GM18861 (cell line): ENCODE measurements at regions not wholly inside any gene's neighbourhood (a gene's known extent, or its start where the extent isn't known, plus 50 kb on each side); places are given as distances from the start of the nearest gene placed in this dataset.

Experiments
- ATAC-seq: cut with Tn5 transposase; IDR thresholded peaks from one replicate; pipeline ENCODE4 v1.9.1; 2021; ENCODE audit not compliant: unreplicated experiment

DNA sequence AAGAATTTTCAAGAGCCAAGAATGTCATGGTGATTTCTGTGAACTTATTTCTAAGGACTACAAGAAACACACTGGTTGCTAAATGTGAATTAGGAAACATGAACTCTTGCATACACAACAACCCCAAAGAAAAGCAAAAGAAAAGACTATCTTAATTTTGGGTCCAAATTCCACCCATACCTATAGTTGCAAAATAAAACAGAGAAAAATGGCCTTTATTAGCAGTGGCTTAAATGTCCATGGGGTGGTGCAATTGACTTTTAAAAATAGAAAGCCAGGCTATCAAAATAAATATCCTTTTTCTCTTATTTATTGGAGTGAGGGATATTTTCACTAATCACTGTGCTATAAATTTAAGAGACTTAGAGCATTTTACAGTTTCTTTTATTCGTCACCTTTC lies 80.9 kb upstream of the DPYD start:
- no peak for ATAC-seq

GRCh38 chr1:97999320-97999719 lies 78.5 kb upstream of the DPYD start:
- ATAC-seq = no peak

DNA sequence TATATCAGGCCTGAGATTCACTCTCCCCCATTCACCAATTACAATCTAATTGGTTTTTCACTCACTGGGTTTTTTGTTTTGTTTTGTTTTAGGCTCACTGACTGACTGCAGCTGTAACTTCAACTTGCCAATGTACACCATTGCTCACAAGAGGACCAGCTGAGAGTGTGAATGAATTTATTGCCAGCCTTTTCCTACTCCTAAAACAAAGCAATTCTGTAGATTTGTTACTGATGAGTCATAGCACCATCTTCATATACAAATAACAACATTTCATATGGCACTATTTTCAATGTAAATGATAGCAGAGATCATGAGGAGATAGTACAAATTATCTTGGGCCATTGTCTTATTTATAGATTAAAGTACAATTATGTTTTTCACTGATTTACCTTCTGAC lies 76.0 kb upstream of the DPYD start:
- no peak for ATAC-seq

DNA sequence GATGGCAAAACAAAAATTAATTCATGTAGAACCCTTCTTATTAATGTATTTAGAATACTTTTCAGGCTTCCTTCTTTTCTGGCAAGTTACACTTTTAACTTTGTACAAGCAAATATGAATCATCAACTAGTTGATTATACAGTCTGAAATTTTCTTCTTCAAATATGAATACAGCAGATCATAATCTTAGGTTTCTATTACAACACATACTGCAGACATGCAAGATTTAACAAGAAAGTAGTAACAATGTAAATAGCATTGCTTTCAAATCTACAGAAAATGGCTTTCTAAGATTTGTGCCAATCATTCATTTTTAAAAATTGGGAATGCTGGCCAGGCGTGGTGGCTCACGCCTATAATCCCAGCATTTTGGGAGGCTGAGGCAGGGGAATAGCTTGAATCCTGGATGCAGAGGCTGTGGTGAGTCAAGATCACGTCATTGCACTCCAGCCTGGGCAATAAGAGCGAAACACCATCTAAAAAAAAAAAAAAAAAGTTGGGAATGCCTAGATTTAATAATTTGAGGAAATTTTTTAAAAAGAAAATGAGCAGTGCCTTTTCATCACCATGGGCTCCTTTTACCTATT lies 68.4 kb upstream of the DPYD start:
- no peak for ATAC-seq

DNA sequence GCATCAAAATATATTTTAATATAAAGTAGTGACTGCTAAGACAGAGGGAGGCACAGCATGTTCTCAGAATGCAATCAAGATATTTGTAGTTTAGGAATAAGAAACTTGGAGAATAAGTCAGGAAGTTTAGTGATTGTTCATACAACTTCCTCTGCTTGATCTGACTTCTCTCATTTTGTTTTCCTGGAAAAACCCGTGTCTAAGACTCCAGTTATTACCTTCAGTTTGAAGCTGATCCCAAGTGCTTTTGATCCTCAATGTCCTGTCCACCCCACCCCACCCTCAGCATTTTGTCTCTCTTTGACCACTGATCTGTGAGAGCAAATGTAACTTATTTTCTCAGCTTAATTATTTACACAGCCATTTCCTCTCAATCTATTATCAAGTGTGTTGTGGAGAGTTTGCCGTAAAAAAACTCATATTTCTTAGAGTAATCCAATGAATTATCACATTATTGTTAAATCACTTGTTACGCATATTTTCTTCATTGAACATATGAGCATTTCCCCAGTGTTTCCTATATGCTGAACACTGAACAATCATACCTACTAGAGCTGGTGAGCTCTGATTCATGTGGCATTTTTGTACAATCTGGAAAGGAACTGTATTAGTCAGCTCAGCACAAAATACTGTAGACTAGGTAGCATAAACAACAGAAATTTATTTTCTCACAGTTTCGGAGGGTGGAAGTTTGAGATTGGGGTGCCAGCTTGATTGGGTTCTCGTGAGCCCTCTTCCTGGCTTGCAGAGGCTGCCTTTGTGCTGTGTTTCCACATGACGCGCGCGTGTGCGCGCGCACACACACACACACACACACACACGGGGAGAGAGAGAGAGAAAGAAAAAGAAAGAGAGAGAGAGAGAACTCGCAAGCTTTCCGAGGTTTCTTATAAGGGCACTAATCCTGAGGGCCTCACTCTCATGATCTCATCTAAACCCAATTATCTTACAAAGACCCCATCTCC lies 65.5 kb upstream of the DPYD start:
- no peak for ATAC-seq

GRCh38 chr1:97983126-97983525 lies 62.3 kb upstream of the DPYD start:
- no peak for ATAC-seq

DNA sequence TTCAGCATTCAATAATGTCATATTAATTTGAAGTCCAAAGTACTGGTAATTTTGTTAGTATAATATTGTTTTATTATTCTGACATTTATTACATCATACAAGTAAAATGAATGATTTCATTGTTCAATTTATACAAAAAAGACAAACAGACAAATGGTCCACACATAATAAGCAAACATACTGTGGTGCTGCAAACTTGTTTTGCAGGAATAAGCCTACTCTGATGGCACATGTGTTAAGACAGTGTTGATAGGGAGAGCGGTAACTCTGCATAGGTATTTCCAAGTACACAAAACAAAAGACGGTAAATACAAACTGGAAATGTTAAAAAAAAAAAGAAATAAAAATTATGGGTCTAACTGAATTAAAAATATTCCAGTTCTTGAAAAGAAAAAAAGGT lies 59.7 kb upstream of the DPYD start:
- no peak for ATAC-seq

DNA sequence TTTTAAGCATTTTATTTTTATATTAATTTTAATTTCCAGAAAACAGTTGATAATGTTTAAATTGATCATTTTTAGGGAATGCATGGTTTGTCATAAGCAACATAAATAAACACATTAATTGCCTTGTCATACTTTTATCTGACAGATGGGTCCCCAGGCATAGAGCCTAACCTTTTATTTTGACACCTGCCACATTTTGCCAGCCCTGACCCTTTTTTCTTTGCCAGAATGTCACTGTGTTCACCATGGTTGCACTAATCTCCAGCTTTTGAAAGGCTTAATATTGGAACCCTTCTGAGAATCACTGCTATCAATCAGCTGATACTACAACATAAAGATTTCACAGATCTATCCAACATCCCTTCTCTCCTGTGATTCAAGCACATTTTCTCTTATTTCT lies 56.0 kb upstream of the DPYD start:
- no peak for ATAC-seq
